Epithelial cell of proximal tubule (primary cell): ENCODE measurements at regions not wholly inside any gene's neighbourhood (a gene's known extent, or its start where the extent isn't known, plus 50 kb on each side); places are given as distances from the start of the nearest gene placed in this dataset.

Experiments
- DNase-seq: peaks from one replicate; pipeline ENCODE4 v3.0.0-alpha.2; 2011; ENCODE audit warnings: low read depth
- H3K4me3 ChIP-seq: 2 replicates; pipeline ENCODE4 v1.5.1; 2011; ENCODE audit warnings: low read depth, mild to moderate bottlenecking, low read length
- TF ChIP-seq, protein P1 (sequence below): conservative IDR thresholded peaks from 2 replicates; pipeline ENCODE4 v1.5.1; 2012; ENCODE audit warnings: low read depth, mild to moderate bottlenecking, low read length

DNA sequence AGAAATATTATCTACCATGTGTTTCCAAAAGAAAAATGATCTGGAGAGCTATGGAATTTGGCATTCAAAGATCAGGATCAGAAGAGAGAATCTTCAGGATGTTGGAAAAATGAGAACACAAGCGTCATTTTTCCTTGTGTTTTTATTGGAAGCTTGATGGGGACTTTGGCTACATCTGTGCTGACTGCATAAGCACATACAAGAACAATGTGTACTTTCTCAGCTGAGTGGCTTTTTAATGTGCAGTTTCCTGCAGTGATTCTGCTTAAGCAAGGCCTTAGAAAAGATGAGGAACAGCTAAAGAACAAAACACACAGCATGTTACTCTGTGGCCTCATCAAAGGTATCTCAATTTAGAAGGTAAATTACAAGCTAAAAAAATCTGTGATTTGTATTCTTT lies 1039.9 kb downstream of the GLUD2 start:
- TF ChIP-seq, protein P1, sequence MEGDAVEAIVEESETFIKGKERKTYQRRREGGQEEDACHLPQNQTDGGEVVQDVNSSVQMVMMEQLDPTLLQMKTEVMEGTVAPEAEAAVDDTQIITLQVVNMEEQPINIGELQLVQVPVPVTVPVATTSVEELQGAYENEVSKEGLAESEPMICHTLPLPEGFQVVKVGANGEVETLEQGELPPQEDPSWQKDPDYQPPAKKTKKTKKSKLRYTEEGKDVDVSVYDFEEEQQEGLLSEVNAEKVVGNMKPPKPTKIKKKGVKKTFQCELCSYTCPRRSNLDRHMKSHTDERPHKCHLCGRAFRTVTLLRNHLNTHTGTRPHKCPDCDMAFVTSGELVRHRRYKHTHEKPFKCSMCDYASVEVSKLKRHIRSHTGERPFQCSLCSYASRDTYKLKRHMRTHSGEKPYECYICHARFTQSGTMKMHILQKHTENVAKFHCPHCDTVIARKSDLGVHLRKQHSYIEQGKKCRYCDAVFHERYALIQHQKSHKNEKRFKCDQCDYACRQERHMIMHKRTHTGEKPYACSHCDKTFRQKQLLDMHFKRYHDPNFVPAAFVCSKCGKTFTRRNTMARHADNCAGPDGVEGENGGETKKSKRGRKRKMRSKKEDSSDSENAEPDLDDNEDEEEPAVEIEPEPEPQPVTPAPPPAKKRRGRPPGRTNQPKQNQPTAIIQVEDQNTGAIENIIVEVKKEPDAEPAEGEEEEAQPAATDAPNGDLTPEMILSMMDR: no peak
- no peak overlapping the region for H3K4me3 ChIP-seq
- DNase-seq: no peak

- no peak for DNase-seq
- TF ChIP-seq, protein P1: no peak
- no peak overlapping the region for H3K4me3 ChIP-seq
Observed at GRCh38 chrX:122091571-122091970, 1044.2 kb downstream of the GLUD2 start.

- TF ChIP-seq, protein P1: no peak
- no peak for DNase-seq
- no peak overlapping the region for H3K4me3 ChIP-seq
Observed at GRCh38 chrX:122092360-122092759, 1045.0 kb downstream of the GLUD2 start.

GRCh38 chrX:122092978-122093377 lies 1045.6 kb downstream of the GLUD2 start:
- TF ChIP-seq, protein P1: peak; percentile 18
- no peak for DNase-seq

GRCh38 chrX:122094611-122095010 lies 1047.2 kb downstream of the GLUD2 start:
- DNase-seq: no peak
- TF ChIP-seq, protein P1: no peak

More at GRCh38 chrX:122092978-122093377, 1045.6 kb downstream of the GLUD2 start:
- no peak overlapping the region for H3K4me3 ChIP-seq

DNA sequence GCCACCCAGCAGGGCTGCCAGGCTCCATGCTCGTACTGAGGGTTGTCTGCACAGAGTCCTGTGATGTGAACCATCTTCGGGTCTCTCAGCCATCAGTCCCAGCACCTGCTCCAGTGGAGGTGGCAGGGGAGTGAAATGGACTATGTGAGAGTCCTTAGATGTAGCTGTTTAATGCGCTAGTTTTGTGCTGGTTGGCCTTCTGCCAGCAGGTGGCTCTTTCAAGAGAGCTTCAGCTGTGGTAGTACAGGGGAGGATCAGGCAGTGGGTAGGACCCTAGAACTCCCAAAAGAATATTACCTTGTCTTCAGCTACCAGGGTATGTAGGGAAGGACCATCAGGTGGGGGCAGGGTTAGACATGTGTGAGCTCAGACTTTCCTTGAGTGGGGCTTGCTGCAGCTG lies 1066.0 kb downstream of the GLUD2 start:
- TF ChIP-seq, protein P1: no peak
- no peak for DNase-seq
- no peak overlapping the region for H3K4me3 ChIP-seq

More at GRCh38 chrX:122094611-122095010, 1047.2 kb downstream of the GLUD2 start:
- H3K4me3 ChIP-seq: no peak overlapping the region

GRCh38 chrX:122113896-122114295 lies 1066.5 kb downstream of the GLUD2 start:
- TF ChIP-seq, protein P1: no peak
- H3K4me3 ChIP-seq: no peak overlapping the region
- DNase-seq: no peak
